ENCODE measurements at regions not wholly inside any gene's neighbourhood (a gene's known extent, or its start where the extent isn't known, plus 50 kb on each side); places are given as distances from the start of the nearest gene placed in this dataset.
"Not testable (repeated sequence)": the region's sequence is repeated elsewhere in the genome, so short reads cannot be mapped to it uniquely, and the experiment has no call there.

DNA sequence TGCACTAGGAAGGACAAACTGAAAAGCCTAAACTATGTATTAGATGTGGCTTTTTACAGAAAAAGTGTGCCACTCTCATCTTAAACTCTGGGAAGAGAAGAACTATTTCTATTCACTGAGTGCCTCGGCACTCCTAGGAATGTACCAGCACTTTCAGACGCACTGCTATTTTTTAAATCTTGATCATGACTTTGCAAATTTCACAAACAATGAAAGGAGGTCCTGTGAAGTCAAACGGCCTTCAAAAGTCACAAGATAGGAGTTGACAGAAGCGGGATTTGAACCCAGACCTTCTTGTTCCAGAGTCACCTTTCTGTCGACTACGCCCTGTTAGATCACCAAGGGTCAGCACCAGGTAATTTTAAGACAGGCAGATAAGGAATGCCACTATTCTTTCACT, 365.4 kb downstream of the VRK1 start:
- FAIRE-seq (no peak), DNase-seq (ENCODE audit: insufficient read length, low spot score) (no peak)
- TF ChIP-seq, protein P1, sequence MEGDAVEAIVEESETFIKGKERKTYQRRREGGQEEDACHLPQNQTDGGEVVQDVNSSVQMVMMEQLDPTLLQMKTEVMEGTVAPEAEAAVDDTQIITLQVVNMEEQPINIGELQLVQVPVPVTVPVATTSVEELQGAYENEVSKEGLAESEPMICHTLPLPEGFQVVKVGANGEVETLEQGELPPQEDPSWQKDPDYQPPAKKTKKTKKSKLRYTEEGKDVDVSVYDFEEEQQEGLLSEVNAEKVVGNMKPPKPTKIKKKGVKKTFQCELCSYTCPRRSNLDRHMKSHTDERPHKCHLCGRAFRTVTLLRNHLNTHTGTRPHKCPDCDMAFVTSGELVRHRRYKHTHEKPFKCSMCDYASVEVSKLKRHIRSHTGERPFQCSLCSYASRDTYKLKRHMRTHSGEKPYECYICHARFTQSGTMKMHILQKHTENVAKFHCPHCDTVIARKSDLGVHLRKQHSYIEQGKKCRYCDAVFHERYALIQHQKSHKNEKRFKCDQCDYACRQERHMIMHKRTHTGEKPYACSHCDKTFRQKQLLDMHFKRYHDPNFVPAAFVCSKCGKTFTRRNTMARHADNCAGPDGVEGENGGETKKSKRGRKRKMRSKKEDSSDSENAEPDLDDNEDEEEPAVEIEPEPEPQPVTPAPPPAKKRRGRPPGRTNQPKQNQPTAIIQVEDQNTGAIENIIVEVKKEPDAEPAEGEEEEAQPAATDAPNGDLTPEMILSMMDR (IDR thresholded peaks at IDR 0.05; ENCODE audit: insufficient read depth, missing control alignments) = no peak

DNA sequence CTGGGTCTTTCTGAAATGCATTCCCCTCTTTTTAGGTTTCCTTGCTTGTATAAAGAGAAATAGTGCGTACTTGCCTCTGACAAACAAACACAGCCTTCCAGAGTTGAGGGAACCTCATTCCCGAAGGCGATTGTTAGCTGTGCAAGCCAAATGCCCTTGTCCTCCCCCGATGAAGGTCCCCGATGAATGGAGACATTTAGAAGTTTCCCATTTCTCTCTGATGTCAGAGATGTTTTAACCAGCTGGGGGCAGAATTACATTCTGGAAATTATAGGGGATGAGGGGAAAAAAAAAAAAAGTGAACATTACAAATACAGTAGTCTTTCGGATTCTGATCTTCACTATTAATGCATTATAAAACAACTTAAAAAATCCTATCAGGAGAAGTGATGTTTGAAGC, 366.8 kb downstream of the VRK1 start:
- FAIRE-seq (no peak), DNase-seq (ENCODE audit: insufficient read length, low spot score) (no peak)
- TF ChIP-seq, protein P1 (IDR thresholded peaks at IDR 0.05; ENCODE audit: insufficient read depth, missing control alignments) = no peak

DNA sequence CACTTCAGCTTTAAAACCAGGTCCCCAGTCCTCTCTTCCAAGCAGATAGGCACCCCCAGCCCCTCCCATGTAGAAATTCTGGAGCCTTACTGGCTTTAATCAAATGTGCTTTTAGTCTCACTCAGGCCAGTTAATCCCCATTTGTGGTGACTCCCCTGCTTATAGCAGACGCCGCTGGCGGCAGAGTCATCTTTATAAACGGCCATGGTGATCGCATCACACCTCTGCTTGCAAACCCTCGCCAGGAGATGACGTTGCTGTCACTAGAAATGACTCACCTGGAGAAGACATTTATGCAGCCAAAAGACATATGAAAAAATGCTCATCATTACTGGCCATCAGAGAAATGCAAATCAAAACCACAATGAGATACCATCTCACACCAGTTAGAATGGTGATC, 369.3 kb downstream of the VRK1 start:
- FAIRE-seq (no peak), DNase-seq (ENCODE audit: insufficient read length, low spot score) (no peak)

DNA sequence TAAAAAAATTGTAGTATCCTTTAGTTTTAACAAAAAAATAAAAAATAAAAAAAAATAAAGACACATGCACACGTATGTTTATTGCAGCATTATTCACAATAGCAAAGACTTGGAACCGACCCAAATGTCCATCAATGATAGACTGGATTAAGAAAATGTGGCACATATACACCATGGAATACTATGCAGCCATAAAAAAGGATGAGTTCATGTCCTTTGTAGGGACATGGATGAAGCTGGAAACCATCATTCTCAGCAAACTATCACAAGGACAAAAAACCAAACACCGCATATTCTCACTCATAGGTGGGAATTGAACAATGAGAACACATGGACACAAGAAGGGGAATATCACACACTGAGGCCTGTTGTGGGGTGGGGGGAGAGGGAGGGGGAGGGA, 370.4 kb downstream of the VRK1 start:
- FAIRE-seq; DNase-seq (ENCODE audit: insufficient read length, low spot score): not testable (repeated sequence)

More for the DNA sequence above, 369.3 kb downstream of the VRK1 start:
- TF ChIP-seq, protein P1 (IDR thresholded peaks at IDR 0.05; ENCODE audit: insufficient read depth, missing control alignments) = no peak

DNA sequence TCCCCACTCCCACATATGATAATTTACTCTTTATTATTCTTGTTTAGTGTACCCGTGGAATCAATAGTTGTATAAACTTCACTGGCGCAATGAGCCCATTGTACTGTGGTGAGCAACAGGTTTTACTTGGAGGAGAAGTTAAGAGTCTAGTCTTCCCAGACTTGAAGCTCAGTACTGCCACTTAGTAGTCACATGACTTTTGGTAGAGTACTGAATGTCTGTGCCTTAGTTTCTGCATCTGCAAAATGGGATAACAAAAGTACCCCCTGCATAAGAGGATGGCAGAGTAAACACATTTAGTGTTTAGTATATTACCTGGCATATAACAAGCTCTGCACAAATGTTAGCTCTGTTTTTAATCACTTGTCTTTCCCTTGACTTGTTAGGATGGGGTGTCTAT, 375.5 kb downstream of the VRK1 start:
- no peak for FAIRE-seq
- DNase-seq (ENCODE audit: insufficient read length, low spot score) = no peak
- TF ChIP-seq, protein P1 (IDR thresholded peaks at IDR 0.05; ENCODE audit: insufficient read depth, missing control alignments) = no peak

DNA sequence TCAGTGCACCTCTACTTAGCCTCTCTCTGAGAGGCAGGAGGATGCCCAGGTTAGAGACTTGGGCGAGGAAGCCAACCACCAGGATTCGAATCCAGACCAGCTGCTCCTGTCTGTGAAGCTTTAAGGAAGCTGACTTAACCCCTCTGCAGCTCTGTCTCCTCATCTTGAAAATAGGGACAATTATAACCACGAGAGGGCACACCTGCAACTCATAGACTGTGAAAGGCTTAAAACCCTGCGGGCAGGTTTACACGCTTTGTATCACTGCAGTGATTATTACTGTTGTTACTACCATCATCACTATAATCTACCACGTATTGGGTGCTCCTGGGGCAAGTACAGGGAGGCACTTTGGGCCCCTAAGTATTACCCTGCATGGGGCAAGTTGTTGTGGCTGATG, 379.8 kb downstream of the VRK1 start:
- FAIRE-seq = no peak

DNA sequence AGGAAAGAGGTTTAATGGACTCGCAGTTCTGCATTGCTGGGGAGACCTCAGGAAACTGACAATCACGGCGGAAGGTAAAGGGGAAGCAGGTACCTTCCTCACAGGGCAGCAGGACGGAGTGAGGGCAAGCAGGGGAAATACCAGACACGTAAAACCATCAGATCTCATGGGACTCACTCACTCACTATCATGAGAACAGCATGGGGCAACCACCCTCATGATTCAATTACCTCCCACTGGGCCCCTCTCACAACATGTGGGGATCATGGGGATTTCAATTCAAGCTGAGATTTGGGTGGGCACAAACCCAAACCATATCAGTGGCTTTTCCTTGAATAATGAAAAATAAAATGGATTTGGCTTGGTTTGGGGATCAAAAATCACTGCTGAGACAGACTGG, 380.5 kb downstream of the VRK1 start:
- TF ChIP-seq, protein P1 (IDR thresholded peaks at IDR 0.05; ENCODE audit: insufficient read depth, missing control alignments) = no peak
- FAIRE-seq (no peak), DNase-seq (ENCODE audit: insufficient read length, low spot score) (no peak)

More for the DNA sequence above, 379.8 kb downstream of the VRK1 start:
- DNase-seq (ENCODE audit: insufficient read length, low spot score) = no peak
- TF ChIP-seq, protein P1 (IDR thresholded peaks at IDR 0.05; ENCODE audit: insufficient read depth, missing control alignments) = peak; percentile 41

DNA sequence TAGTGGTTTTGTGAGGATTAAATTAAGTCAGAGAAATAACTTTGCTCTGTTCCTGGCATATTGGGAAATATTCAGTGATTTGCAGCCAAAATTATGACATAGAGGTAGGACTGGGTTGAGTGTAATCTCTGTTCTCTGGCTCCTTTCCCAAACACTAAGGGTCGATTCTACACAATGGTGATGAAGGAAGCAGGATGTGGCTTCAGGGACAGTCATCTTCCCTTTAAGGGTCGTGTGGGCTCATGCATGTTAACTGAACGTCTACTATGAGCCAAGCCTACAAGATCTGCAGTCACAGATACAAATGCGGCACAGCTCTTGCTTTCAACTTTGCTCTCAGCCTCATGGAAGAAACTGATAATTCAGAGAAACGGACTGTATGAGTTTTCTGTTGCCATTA, 381.6 kb downstream of the VRK1 start:
- TF ChIP-seq, protein P1 (IDR thresholded peaks at IDR 0.05; ENCODE audit: insufficient read depth, missing control alignments) = no peak
- DNase-seq (ENCODE audit: insufficient read length, low spot score) (no peak), FAIRE-seq (no peak)
